ENCODE measurements at regions not wholly inside any gene's neighbourhood (a gene's known extent, or its start where the extent isn't known, plus 50 kb on each side); places are given as distances from the start of the nearest gene placed in this dataset.

DNA sequence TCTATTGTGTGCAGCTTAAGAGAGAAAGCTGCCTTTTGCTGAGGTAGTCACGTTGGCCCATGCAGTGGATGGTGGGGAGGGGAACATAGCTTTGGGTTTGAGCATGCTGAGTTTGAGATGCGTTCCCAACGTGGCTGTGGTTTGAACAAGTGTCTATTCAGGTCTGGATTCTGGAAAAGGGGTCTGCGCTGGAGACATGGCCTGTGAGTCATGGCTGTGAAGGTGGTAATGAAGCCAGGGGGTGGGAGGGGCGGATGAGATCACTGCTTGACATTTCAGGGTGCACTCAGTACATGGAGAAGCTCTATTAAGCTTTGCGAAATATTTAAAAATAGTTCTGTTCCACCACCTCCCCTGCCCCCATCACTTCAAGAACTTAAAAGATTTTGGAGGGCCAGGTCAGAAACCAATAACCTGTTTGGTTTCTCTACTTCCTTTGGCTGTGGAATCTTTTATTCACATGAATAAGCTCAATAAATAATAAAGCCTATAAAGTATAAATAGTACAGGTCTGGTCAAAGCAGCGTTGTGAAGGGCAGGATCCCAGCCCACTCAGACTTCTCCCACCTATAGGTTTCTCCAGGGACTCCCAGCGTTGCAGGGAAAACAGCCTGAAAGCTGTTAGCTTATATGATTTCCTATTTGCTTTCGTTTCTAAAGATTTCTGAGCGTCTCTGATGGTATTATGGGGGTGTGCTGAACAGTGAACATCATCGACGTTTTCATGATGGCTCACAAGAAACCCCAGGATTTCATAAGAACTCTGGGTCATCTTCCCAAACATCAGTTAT is 189.9 kb downstream of the NSG2 start:
- no peak overlapping the region for H3K4me3 ChIP-seq
- H3K4me1 ChIP-seq = no peaks in the 10 kb centered on the region
- intact Hi-C loops (cut with DNase I; ENCODE audit: low total_unique reads) = no loop called here
- TF ChIP-seq POLR2A (IDR thresholded peaks at IDR 0.05) = no peak
- no peak for TF ChIP-seq POLR2AphosphoS5 (IDR thresholded peaks at IDR 0.05)
- TF ChIP-seq CTCF (IDR thresholded peaks at IDR 0.05 in 8 of 11, conservative IDR thresholded peaks at IDR 0.05 in 3 of 11) = no peak
- no peak for DNase-seq
- 78 to 86% (median 80%) methylated on average over 12 of the region's 12 CpGs for WGBS, 5 donors
- H3K36me3 ChIP-seq = no peaks in the 10 kb centered on the region
- H3K27ac ChIP-seq = no peak overlapping the region
- H3K27me3 ChIP-seq (replicated peaks in 1 of 7) = peaks cover 0 to 8% (median 0%) of the 10 kb centered on the region in 7 donors
- H3K9me3 ChIP-seq = peaks cover 0 to 15% (median 6%) of the 10 kb centered on the region in 8 donors

DNA sequence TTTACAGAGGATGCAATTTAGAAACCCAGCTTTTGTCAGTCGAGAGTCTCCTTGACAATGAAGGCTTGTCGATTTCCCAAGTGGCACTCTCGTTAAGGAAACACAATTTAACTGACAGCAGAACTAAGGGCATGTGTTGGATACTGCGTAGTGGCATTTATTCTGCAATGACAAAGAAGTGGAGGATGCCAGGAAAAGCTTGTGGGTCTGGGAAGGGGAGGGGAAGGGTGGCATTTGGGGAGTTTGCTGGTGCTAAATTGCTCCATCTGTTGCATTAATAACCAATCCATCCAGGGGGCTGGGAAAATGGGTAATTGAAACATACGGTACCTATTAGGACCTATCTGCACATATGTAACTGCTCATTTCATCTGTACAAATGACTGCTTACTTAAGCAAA is 190.6 kb downstream of the NSG2 start:
- H3K4me1 ChIP-seq = no peaks in the 10 kb centered on the region
- WGBS, 5 donors = 73 to 82% (median 79%) methylated on average over 5 of the region's 5 CpGs
- no peak overlapping the region for H3K4me3 ChIP-seq
- no peak for DNase-seq
- H3K36me3 ChIP-seq = no peaks in the 10 kb centered on the region
- peaks cover 0 to 8% (median 0%) of the 10 kb centered on the region in 7 donors for H3K27me3 ChIP-seq (replicated peaks in 1 of 7)
- no peak overlapping the region for H3K27ac ChIP-seq
- no peak for TF ChIP-seq CTCF (IDR thresholded peaks at IDR 0.05 in 8 of 11, conservative IDR thresholded peaks at IDR 0.05 in 3 of 11)
- no peak for TF ChIP-seq POLR2A (IDR thresholded peaks at IDR 0.05)
- no peak for TF ChIP-seq POLR2AphosphoS5 (IDR thresholded peaks at IDR 0.05)
- H3K9me3 ChIP-seq = peaks cover 0 to 16% (median 6%) of the 10 kb centered on the region in 8 donors
- intact Hi-C loops (cut with DNase I; ENCODE audit: low total_unique reads) = no loop called here

- Histone ChIP-seq H3K4me3 (no peak overlapping the region), H3K4me1 (no peaks in the 10 kb centered on the region), H3K27ac (no peak overlapping the region), H3K36me3 (no peaks in the 10 kb centered on the region), H3K9me3 (peaks cover 0 to 24% (median 12%) of the 10 kb centered on the region in 8 donors), H3K27me3 (replicated peaks in 1 of 7) (peaks cover 0 to 8% (median 0%) of the 10 kb centered on the region in 7 donors)
- TF ChIP-seq CTCF (IDR thresholded peaks at IDR 0.05 in 8 of 11, conservative IDR thresholded peaks at IDR 0.05 in 3 of 11) (no peak), POLR2A (IDR thresholded peaks at IDR 0.05) (no peak), POLR2AphosphoS5 (IDR thresholded peaks at IDR 0.05) (no peak)
- DNase-seq = no peak
- intact Hi-C loops (cut with DNase I; ENCODE audit: low total_unique reads) = no loop called here
- WGBS, 5 donors = 62 to 82% (median 71%) methylated on average over 4 of the region's 4 CpGs
Observed at GRCh38 chr5:174239718-174240117, 194.2 kb downstream of the NSG2 start.

DNA sequence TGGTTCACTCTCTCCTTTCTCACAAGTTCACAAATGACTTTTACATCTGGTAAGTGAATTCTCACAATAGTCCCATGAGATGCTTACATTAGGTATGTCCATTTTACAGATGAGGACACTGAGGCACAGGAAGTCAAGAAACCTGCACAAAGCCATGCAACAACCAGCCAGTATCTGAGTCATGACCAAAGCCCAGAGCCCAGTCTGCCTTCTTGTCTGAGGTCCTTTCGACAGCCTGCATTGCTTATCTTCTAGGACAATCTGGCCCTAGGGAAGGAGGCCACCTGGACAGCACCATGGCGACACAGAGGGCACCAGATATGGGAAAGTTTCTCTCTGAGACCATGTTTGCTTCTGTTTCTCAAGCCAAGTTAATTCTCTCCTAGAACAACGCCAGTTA is 197.1 kb downstream of the NSG2 start:
- Histone ChIP-seq H3K9me3 (peaks cover 0 to 24% (median 13%) of the 10 kb centered on the region in 8 donors), H3K27me3 (replicated peaks in 1 of 7) (peaks cover 0 to 12% (median 0%) of the 10 kb centered on the region in 7 donors), H3K36me3 (no peaks in the 10 kb centered on the region), H3K27ac (no peak overlapping the region), H3K4me3 (no peak overlapping the region), H3K4me1 (no peaks in the 10 kb centered on the region)
- DNase-seq = no peak
- WGBS, 5 donors = 75 to 81% (median 79%) methylated on average over 3 of the region's 3 CpGs
- intact Hi-C loops (cut with DNase I; ENCODE audit: low total_unique reads) = no loop called here
- TF ChIP-seq CTCF (IDR thresholded peaks at IDR 0.05 in 8 of 11, conservative IDR thresholded peaks at IDR 0.05 in 3 of 11) (no peak), POLR2A (IDR thresholded peaks at IDR 0.05) (no peak), POLR2AphosphoS5 (IDR thresholded peaks at IDR 0.05) (no peak)
